D341Med (cell line): ENCODE measurements at regions not wholly inside any gene's neighbourhood (a gene's known extent, or its start where the extent isn't known, plus 50 kb on each side); places are given as distances from the start of the nearest gene placed in this dataset.
"Not testable (repeated sequence)": the region's sequence is repeated elsewhere in the genome, so short reads cannot be mapped to it uniquely, and the experiment has no call there.

Experiments used
- DNase-seq: peaks from one replicate; pipeline ENCODE4 v3.0.0; 2012; ENCODE audit warnings: low spot score

DNA sequence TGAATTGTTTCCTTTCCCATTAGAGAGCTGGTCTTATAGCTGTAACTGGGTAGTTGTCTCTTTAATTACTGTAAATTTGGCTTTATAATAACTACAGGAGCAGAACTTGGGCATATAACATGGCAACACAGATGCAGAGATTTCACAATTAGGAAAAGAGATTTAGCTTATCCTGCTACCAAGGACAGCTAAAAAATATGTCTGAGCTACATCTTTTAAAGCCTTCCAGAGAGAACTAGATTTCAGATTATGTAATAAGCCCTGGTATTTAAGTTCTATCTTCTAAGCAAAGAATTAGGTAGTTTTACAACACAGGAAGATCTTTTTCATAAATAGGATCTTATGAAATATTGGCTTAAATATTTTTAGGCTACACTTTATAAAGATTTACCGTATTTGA lies 313.8 kb downstream of the S1PR1 start:
- DNase-seq = no peak

DNA sequence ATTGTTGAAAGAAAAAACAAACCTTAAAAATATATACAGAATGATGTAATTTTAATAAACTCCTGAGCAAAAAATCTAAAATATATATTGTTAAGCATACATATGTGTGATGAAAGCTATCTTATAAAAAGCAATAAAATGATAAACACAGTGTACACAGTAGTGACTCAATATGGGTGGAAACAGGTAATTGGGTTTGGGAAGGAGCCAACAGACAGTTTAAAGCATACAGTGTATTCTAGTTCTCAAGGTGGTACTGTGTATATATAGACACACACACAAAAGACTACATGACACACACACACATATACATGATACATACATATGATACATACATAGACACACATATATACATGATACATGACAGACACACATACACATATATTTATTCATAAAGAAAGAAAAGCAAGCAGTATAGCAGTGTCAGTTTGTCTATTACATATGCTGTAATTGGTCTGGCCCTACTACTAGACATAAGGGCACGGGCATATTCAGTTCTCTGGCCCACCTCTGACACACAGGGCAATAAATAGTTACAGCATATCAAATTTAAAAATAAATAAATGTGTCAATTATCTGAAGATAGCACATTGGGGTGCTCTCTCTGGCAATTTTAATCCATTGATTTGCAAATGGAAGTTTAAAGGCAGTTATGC lies 330.2 kb downstream of the S1PR1 start:
- DNase-seq = no peak

DNA sequence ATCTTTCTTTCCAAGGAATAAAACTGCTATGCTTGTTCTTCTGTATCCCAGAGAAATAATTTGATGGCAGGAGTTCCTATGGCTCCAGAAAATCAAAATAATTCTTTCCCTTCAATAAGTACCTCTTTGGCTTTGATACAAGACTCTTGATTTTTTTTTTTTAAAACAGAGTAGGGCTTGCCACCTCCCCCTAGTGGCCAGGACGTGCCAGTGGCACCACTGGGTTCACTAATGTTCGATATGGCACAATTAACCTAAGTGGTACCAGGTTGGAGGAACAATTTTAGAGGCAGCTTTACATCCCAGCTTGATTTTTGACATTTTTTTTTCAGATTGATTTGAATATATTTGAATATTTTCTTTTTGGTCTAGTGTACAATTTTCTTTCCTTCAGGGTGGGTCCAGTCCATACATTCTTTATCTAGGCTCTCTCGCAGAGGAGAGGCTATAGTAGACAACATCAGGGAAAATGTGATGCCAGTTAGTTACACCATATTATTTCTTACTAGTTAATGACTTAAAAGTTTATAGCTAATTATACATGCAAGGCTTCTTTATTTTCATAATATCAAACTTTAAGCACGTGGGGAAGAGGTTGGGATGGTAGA lies 330.9 kb downstream of the S1PR1 start:
- peak; percentile 65 for DNase-seq

DNA sequence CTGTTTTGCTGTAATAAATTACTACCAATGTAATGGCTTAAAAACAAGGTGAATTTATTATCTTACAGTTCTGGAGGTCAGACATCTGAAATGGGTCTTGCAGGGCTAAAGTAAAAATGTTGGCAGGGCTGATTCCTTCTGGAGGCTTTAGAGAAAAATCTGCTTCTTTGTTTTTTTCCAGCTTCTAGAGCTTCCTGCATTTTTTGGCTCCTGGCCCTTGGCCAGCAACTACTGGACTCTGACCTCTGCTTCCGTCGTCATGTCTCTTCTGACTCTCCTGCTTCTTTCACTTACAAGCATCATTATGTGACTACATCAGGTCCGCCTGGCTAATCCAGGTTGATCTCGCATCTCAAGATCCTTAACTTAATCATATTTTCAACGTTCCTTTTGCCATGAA lies 350.9 kb downstream of the S1PR1 start:
- DNase-seq = no peak

DNA sequence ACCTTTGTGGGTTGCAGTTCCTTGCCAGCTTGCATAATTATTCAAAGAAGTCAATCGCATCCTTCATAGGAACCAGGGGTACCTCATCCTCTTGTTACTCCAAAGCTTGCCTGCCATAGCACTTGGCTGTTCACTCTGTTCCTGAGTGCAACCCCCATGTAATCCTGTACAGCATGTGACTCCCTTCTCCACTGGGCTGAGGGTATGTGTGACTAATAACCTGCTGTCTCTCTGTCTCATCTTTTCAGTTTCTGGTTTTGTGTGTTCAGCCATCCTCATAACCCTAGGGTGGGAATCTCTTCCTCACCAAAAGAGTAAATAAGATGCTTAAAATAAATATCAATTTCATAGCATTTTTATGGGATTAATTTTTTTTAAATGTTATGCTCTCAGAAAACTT lies 351.9 kb downstream of the S1PR1 start:
- no peak for DNase-seq

DNA sequence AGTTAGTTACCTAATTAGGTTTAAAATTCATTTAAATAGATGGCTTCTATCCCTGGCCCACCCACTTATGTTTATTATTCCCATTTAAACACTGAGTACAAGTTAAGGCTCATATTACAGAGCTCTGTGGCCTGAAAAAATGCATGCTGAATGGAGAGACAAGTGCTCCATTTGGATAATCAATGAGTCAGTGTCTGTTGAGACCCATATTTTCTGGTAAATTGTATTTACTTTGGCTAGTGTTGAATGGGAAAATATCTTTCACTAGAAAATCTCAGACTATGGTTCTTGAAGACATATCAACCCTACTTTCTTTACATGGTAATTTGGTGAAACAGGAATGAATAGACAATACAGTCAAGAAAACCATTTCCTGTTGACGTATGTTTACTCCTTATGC lies 356.0 kb downstream of the S1PR1 start:
- no peak for DNase-seq

DNA sequence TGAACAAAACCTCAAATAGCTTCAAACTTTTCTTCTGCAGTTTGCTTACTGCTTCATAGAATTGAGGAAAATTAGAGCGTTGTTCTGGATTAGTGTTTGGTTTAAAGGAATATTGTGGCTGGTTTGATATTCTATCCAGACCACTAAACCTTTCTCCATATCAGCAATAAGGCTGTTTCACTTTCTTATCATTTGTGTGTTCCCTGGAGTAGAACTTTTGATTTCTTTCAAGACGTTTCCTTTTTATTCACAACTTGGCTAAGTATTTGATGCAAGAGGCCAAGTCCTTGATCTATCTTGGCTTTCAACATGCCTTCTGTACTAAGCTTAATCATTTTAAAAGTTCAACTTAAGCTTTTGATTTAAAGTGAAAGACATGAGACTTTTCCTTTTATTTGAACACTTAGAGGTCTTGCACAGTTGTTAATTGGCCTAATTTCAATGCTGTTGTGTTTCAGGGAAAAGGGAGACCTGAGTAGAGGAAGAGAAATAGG lies 359.1 kb downstream of the S1PR1 start:
- no peak for DNase-seq

DNA sequence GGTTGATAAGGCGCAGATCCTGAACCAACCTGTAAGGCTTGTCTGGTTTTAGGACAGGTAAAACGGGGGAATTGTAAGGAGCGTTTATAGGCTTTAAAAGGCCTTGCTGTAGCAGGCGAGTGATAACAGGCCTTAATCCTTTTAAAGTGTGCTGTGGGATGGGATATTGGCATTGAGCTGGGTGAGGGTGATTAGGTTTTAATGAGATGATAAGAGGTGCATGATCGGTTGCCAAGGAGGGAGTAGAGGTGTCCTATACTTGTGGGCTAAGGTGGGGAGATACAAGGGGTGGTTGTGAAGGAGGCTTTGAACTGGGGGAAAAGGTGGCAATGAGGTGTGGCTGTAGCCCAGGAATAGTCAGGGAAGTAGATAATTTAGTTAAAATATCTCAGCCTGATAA lies 363.8 kb downstream of the S1PR1 start:
- not testable (repeated sequence) for DNase-seq

DNA sequence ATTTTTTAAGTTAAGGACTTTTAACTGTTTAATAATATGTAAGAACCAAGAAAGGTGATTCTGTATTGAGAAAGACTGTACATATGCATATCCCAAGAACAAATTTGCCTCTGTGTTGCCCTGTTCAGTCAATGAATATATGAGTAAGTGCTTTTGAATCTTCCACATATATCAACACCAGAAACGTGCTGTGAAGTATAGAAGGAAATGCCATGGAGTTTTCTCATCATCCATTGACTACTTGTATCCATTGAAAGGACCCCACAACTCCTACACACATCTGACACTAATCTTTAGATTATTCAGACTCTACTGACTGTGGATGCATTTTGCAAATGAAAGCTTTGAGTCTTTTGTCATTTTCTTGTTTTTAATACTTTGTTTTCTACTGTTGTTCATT lies 366.9 kb downstream of the S1PR1 start:
- no peak for DNase-seq

DNA sequence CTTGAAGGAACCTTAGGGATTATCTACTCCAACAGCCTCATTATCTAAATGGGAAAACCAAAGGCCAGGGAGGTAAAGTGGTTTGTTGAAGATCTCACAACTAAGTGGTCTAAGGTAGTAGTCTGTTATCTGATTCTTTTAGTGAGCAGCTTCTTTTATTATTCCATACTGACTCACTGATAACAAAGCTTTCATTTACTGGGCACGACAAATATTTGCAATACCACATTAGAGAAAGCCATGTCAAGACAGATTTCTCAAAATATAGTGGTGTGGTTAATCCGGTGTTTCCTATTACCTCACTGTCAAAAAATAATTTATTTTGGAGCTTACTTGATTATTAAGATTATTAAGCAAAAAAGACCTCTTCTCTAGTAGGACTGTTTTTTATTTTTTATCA lies 369.1 kb downstream of the S1PR1 start:
- no peak for DNase-seq

DNA sequence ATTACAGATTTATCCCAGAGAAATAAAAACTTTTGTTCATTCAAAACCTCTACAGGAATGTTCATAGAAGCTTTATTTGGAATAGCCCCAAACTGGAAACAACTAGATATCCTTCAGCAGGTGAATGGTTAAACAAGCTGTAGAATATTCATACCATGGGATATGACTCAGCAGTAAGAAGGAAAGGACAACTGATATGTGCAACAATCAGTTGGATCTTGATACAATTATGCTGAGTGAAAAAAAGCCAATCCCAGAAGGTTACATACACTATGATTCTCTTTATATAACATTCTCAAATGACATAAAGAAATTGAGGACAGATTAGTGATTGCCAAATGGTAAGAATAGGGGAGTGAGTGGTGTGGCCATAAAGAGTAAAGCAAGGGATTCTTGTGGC lies 376.7 kb downstream of the S1PR1 start:
- no peak for DNase-seq

DNA sequence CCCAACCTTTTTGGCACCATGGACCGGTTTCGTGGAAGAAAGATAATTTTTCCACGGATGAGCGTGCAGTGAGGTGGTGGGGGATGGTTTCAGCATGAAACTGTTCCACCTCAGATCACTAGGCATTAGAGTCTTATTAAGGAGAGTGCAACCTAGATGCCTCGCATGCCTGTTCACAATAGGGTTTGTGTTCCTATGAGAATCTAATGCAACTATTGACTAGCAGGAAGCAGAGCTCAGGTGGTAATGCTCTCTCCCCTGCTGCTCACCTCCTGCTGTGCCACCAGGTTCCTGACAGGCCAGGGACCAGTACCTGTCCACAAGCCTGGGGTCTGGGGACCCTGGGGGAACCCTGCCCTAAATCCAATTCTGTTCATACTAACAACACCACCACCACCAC lies 377.8 kb downstream of the OLFM3 start:
- no peak for DNase-seq

DNA sequence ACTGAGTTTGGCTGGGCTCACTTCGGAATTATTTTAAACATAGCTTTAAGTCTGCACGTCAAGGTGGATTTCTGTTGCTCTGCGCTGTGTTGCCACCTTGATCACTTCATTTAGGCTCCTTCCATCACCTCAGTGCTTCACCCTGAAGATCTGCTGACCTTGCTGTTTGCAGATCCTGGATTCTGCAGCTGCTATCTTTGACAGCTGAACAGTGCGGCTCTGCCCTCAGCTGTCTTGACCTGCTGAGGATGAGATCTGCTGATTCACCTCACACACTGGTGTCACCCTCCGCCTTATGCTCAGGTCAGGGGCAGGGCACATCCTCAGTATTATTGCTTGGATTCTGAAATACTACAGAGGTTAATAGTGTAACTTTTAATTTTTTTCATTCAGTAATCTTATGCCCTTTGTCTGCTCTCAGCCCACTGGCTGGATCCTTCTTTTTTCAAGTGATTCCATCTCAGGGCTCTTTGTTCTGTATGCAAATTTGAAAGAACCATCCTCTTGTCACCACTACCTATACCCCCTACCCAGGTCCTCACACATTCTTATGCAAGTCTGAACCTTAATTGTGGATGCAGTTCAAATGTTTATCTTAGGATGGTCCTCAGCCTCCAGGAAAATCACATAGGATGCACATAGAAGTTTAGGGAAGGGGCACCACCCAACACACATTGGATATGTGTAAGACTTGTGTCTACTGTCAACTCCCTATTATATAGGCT lies 364.0 kb downstream of the OLFM3 start:
- DNase-seq = no peak

DNA sequence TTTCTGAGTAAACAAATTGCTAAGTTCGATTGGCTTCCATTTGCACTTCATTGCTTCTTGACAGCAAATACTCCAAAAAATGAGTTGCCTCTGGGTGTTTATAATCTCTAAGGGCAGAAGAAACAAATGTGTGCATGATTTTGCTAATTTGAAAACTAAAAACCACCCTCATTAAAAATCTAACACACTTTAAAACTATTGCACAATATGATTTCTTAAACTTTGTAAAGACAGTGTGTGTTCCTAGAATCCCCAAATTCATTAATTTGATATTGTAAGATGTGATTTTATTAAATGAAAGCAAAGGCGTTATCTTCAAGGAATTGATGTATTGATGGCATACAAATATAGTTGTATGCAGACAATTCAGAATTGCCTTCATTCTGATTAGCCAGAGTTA lies 350.9 kb downstream of the OLFM3 start:
- no peak for DNase-seq

DNA sequence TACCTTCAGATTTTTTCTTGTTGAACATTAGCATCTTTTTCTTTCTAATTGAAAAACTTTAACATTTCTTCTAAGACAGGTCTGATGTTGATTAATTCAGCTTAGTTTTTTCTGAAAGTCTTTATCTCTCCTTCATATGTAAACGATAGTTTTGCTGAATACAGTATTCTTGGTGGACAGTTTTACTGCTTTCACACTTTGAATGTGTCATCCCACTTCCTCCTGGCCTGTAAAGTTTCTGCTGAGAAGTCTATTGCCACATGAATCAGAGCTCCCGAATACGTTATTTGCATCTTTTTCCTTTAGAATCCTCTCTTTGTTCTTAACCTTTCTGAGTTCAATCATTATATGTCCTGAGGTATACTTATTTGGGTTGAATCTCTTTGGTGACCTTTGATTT lies 344.2 kb downstream of the OLFM3 start:
- no peak for DNase-seq

DNA sequence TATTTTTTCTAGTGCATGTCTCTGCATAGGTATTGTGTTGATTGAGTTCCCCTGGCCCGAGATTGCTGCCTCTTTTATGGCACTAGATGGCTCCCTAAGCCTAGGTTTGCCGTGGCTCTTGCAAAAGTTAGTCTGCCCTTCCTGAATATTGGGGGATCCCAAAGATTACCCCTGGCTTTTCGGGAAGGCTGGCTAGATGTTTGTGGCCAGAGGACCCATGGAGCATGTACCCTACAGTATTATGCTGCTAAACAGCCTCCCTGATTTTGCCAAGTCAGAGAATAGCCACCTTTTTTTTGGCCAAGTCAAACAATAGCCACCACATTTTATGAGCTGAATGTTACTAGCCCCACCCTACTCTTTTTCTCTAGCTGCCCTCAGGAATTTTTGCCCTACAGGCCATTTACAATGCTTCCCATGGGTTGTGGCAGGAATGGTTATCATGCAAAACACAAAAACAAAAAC lies 343.2 kb downstream of the OLFM3 start:
- peak; percentile 43 for DNase-seq

DNA sequence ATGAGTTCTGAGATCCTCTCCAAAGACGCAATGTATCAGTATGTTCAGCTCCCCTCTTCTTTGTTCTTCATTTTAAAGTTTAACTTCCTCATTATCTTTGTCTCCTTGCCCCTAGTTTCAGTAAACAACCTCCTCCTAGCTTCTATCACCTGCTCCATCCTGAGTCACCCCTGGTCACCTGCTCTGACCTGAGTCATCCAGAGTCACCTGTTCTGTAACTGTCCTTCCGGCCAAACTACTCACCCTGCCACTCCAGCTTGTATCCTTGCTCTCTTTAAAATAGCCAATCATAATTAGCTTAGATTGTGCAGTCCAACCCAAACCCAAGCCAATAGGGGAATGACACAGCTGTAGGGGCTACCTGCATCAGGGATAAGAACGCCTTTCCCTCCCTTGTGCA lies 332.0 kb downstream of the OLFM3 start:
- DNase-seq = no peak

DNA sequence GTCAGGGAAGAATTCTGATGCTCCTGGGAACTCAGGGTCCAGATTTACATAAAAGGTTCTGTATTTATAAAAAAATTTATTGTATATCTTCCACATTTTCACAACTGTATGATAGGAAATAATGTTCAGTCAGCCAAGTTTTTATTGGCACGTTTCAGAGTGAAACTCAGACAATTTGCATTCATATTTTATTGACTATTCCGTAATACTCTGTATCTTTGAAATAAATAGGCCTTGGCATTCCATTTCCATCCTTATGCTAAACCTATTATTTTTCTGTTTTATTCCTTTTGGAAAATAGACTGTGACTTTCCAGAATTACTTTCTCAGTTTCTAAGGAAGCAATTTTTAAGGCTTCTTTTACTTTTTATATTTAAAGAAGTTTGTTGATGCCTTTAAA lies 329.0 kb downstream of the OLFM3 start:
- DNase-seq = no peak

DNA sequence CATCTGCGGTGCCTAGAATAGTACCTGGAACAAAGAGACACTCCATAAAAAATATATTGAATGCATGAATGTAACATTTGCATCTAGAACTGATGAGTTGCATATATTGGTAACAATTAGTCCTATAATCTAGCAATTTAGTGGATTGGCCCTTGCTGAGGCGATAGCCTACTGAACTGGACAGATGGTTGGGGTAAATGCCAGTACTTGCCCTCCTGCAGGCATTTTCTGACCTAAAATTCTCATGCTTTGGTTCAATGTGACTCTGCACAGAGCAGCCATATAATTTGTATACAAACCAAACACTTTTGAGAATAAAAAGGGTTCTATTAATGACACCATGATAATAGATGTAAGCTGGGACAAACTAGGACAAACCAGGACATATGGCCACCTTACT lies 313.6 kb downstream of the OLFM3 start:
- no peak for DNase-seq

DNA sequence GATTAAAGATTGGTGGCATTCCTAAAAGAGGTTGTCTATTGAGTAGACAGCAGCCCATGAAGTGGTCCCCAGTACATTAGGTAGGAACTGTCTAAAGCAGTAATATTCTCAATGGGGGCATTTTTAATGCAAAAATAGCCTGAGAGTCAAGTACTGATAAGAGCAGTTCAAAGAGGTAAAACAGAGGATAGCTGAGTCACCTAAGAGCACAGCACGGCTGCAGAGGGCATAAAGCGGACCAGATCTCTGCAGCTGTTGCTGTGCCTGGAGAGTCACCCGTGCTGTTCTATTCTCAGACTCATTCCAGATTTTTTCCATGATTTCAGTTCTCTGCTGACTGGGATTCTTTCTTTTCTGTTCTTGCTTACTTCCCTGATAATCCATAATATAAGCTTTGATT lies 313.2 kb downstream of the OLFM3 start:
- DNase-seq = no peak

DNA sequence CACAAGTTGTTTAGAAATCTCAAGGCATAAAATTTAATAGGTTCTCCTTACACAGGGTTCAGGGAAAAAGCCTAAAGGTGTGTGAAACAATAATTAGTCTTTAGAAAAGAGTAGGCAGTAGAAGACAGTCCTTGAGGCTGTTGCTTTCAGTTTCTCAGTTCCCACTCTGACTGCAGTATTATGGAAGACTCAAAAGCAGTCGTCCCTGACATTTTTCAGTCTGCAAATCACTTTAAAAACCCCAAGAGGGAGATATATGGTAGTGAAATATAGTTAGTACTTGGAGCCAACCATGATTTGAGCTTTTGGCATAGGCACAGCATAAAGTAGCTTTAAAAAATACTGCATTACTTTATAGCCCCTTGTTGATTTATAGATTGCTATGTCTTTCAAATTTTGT lies 299.7 kb downstream of the OLFM3 start:
- DNase-seq = no peak

DNA sequence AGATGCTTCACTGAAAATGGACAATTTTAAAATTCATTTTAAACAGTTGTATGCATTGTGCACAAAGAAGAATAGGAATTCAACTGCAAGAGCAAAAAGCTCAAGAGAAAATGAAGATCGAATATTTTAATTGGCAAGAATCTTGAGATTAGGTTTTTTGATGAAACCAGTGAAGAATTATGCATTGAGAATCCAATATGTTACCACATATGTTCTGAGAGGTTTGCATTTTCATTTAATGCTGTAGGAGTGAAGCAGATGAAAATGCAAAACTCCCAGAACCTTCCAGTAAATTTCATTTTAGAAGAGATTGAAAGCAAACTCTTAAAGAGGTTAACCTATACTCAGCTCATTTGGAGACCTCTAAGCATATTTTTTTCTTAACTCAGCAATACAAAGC lies 298.0 kb downstream of the OLFM3 start:
- no peak for DNase-seq

DNA sequence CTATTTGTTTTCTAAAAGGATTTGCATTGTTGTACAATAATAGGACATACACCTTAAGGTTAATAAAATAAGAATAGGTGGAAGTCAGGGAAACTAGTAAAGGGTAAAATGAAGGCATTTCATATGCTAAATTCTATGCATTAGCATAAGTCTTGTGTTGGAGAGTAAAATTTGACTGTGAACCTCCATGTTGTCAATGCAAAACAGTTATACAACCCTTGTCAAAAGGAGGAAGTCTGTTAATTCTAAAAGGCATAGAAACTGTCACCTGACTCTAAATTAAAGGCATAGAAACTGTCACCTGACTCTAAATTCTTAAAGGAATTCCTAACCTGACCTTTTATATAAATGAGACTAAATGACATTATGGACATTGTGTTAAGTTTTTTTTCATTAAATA lies 291.8 kb downstream of the OLFM3 start:
- DNase-seq = no peak
